ENCODE measurements at regions not wholly inside any gene's neighbourhood (a gene's known extent, or its start where the extent isn't known, plus 50 kb on each side); places are given as distances from the start of the nearest gene placed in this dataset.

DNA sequence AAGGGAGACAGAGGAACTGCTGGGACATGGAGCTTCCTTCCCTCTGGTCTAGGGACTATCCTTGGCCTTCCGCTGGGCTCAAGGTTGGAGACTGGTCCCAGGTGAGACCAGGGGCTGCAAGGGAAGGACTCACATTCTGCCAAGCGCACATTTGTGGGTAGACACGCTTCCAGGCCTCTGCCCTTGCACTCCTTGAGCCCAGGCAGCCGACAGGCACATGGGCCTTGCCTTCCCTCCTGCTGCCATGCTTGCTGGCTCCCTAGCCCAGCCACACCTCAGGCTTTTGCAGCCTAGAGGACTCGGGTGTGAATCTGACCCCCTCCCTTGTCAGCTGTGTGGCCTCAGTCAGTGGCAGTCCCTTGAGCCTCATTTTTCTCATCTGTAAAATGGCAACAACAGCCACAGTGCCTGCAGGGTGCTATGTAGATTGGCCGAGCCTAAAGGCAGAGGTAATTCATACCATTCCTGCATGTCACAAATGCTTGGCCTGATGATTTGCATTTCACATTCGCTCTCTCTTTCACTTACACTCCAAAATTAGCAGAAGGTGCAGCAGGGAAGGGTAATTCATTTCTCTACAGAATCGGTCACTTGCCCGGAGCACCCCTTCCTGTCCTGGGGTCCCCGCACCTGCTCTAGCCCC is 57.6 kb upstream of the NECTIN1 start:
- TF ChIP-seq, protein P1, sequence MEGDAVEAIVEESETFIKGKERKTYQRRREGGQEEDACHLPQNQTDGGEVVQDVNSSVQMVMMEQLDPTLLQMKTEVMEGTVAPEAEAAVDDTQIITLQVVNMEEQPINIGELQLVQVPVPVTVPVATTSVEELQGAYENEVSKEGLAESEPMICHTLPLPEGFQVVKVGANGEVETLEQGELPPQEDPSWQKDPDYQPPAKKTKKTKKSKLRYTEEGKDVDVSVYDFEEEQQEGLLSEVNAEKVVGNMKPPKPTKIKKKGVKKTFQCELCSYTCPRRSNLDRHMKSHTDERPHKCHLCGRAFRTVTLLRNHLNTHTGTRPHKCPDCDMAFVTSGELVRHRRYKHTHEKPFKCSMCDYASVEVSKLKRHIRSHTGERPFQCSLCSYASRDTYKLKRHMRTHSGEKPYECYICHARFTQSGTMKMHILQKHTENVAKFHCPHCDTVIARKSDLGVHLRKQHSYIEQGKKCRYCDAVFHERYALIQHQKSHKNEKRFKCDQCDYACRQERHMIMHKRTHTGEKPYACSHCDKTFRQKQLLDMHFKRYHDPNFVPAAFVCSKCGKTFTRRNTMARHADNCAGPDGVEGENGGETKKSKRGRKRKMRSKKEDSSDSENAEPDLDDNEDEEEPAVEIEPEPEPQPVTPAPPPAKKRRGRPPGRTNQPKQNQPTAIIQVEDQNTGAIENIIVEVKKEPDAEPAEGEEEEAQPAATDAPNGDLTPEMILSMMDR (IDR thresholded peaks at IDR 0.05; ENCODE audit: low read depth, low read length): no peak
- H3K27me3 ChIP-seq (ENCODE audit: control insufficient read depth, insufficient read depth, low read length): peaks cover 19% of the 10 kb centered on the region
- no peak overlapping the region for H3K27ac ChIP-seq (ENCODE audit: low read depth, low read length)
- CTCF ChIA-PET: no interaction called here
- no peak for DNase-seq (ENCODE audit: low read depth, low spot score)
- no peak overlapping the region for H3K4me3 ChIP-seq (ENCODE audit: low read depth, low read length)
- H3K9me3 ChIP-seq (ENCODE audit: control insufficient read depth, insufficient read depth, low read length): peaks cover 11% of the 10 kb centered on the region
- POLR2A ChIA-PET: no interaction called here

DNA sequence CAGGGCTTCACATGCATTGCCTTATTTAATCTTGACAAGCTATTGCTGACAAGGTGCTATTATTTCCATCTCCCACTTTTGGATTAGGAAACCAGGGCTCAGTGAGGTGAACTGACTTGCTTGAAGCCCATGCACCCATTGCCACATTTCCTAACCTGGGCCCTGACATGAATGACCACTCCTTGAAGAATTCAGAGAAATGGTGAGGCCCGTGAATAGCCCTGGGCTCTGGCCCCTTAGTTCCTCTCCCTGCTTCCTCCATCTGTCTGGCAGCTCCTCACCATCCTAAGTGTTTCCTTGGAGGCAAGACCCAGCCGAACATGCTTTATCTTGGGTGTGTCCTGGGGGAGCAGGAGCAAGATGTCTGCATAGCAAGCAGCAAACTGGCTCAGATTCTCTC is 56.1 kb upstream of the NECTIN1 start:
- no peak for DNase-seq (ENCODE audit: low read depth, low spot score)
- CTCF ChIA-PET: no interaction called here

DNA sequence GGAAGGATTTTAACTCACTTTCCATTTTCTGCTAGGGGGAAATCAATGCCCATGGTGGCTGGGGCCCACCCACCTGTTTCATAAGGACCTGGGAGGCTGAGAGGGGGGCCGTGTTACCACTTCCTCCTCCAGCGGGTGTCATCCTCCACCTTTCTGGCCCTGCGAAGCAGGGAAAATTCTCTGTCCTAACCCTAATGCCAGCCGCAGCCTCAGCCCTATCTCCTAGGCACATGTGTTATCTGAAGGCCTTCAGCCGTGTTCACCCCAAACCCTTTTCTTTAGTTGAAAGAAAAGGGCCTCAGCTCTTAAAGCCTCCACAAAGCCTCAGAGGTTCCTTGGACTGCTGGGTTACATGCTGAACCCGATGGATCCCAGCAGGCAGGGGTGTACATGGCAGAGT is 55.4 kb upstream of the NECTIN1 start:
- no peak overlapping the region for H3K4me3 ChIP-seq (ENCODE audit: low read depth, low read length)

More for the DNA sequence above, 56.1 kb upstream of the NECTIN1 start:
- Histone ChIP-seq H3K27me3 (ENCODE audit: control insufficient read depth, insufficient read depth, low read length) (peaks cover 25% of the 10 kb centered on the region), H3K4me3 (ENCODE audit: low read depth, low read length) (no peak overlapping the region), H3K27ac (ENCODE audit: low read depth, low read length) (no peak overlapping the region), H3K9me3 (ENCODE audit: control insufficient read depth, insufficient read depth, low read length) (peaks cover 11% of the 10 kb centered on the region)
- POLR2A ChIA-PET: no interaction called here
- TF ChIP-seq, protein P1 (IDR thresholded peaks at IDR 0.05; ENCODE audit: low read depth, low read length): no peak

DNA sequence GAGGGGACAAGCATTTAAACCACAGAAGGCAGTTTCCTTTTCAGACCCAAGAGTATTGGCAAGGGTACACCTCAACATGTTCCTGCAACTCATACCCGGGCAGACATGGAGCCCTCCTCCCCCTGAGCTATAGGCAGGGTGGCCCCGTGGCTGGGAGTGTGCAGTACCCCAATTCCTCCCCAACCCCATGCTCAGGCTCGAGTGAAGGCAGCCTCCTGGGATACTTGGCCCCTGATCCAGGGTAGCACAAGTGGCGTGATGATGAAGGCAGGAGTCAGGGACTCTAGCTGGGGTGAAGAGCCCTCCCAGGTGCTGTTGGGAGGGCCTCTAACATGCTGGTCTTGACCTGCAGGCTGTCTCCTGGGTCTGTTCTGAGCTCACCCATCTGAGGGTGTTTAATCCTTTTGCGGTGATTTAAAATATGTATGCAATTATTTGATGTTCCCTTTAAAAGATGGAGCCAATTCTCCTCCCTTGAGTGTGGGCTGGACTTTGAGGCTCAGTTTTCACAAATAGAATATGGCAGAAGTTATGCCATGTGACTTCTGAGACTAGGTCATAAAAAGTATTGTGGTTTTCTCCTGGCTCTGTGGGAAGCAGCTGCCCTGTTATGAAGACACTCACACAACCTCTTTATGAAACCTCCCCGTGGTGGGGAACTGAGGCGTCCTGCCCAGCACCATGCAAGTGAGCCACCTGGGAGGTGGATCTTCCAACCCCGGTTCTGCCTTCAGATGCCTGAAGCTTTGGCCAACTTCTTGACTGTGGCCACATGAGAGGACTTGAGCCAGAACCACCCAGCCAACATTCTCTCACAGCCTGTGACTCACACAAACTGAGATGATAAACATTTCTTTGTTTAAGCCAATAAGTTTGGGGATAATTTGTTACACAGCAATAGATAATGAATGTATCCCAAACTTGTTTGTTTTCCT is 54.7 kb upstream of the NECTIN1 start:
- CTCF ChIA-PET: no interaction called here
- peaks cover 11% of the 10 kb centered on the region for H3K9me3 ChIP-seq (ENCODE audit: control insufficient read depth, insufficient read depth, low read length)
- peaks cover 21% of the 10 kb centered on the region for H3K27me3 ChIP-seq (ENCODE audit: control insufficient read depth, insufficient read depth, low read length)
- TF ChIP-seq, protein P1 (IDR thresholded peaks at IDR 0.05; ENCODE audit: low read depth, low read length): no peak
- H3K4me3 ChIP-seq (ENCODE audit: low read depth, low read length): no peak overlapping the region
- POLR2A ChIA-PET: no interaction called here
- DNase-seq (ENCODE audit: low read depth, low spot score): no peak
- no peak overlapping the region for H3K27ac ChIP-seq (ENCODE audit: low read depth, low read length)

More for the DNA sequence above, 55.4 kb upstream of the NECTIN1 start:
- Histone ChIP-seq H3K27me3 (ENCODE audit: control insufficient read depth, insufficient read depth, low read length) (peaks cover 22% of the 10 kb centered on the region), H3K9me3 (ENCODE audit: control insufficient read depth, insufficient read depth, low read length) (peaks cover 11% of the 10 kb centered on the region), H3K27ac (ENCODE audit: low read depth, low read length) (no peak overlapping the region)
- CTCF ChIA-PET: no interaction called here
- TF ChIP-seq, protein P1 (IDR thresholded peaks at IDR 0.05; ENCODE audit: low read depth, low read length): no peak
- no peak for DNase-seq (ENCODE audit: low read depth, low spot score)
- POLR2A ChIA-PET: no interaction called here

DNA sequence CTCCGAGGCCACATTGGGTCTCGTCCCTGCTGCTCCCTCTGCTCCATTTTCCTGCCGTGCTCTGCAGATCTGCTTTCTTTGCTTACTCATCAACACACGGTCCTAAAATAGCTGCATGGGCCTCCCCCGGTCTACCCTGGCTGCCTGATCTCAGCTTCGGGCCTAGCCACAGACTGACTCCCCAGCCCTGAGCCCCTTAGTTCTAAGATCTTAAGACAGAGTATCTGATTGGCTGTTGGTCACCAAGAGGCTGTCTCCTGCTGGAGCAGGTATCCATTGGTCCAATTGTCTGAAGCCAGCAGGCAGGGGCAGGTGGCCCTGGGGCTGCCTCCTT is 53.7 kb upstream of the NECTIN1 start:
- peaks cover 29% of the 10 kb centered on the region for H3K27me3 ChIP-seq (ENCODE audit: control insufficient read depth, insufficient read depth, low read length)
- DNase-seq (ENCODE audit: low read depth, low spot score): no peak
- H3K27ac ChIP-seq (ENCODE audit: low read depth, low read length): no peak overlapping the region
- POLR2A ChIA-PET: no interaction called here
- TF ChIP-seq, protein P1 (IDR thresholded peaks at IDR 0.05; ENCODE audit: low read depth, low read length): no peak
- no peak overlapping the region for H3K4me3 ChIP-seq (ENCODE audit: low read depth, low read length)
- peaks cover 11% of the 10 kb centered on the region for H3K9me3 ChIP-seq (ENCODE audit: control insufficient read depth, insufficient read depth, low read length)
- CTCF ChIA-PET: no interaction called here
